Body of pancreas (tissue), 4 donors: ENCODE measurements at regions not wholly inside any gene's neighbourhood (a gene's known extent, or its start where the extent isn't known, plus 50 kb on each side); places are given as distances from the start of the nearest gene placed in this dataset.
A peak's percentile ranks its signal among the peaks of the same experiment; 100 is the strongest.

ENCODE experiments used
- ATAC-seq: fragments of 150-250 bp; one replicate; pipeline ENCODE4 v1.9.1; 2016
- DNase-seq, 4 donors: peaks; one replicate each; pipeline ENCODE4 v3.0.0-alpha.2; 2019
- H3K27ac ChIP-seq, 4 donors: fragments of 200-600 bp; sonication (generic); 1 replicate in 3 of 4; 2 replicates in 1 of 4; pipeline versions ENCODE4 v1.5.1 to v1.6.1; 2016 to 2019; ENCODE audit warnings: mild to moderate bottlenecking in 1 of 4, mixed read lengths in 1 of 4, moderate library complexity in 1 of 4
- H3K27me3 ChIP-seq, 2 donors: fragments of 200-600 bp; sonication (generic); one replicate each; pipeline ENCODE4 v1.6.0; 2016; ENCODE audit warnings: mild to moderate bottlenecking in 1 of 2
- H3K36me3 ChIP-seq, 2 donors: fragments of 200-600 bp; sonication (generic); replicated peaks in 1 of 2; 2 replicates each; pipeline ENCODE4 v1.5.1; 2016; ENCODE audit warnings: low read depth in 2 of 2; ENCODE audit not compliant: insufficient read depth in 1 of 2
- H3K4me1 ChIP-seq: fragments of 200-600 bp; sonication (generic); one replicate; pipeline ENCODE4 v1.6.0; 2016
- H3K4me3 ChIP-seq, 2 donors: fragments of 200-600 bp; sonication (generic); 1 replicate in 1 of 2; 2 replicates in 1 of 2; pipeline ENCODE4 v1.5.1; 2016 to 2019
- H3K9me3 ChIP-seq, 3 donors: fragments of 200-600 bp; sonication (generic); 1 replicate in 2 of 3; 2 replicates in 1 of 3; pipeline ENCODE4 v1.5.1; 2016
- CTCF ChIP-seq, 7 experiments: fragments of 450-650 bp in 4 of 7; fragments of 200-600 bp in 3 of 7; sonication (generic) in 3 of 7; IDR thresholded peaks; one replicate each; pipeline ENCODE4 v1.5.1; 2016 to 2019; ENCODE audit warnings: antibody characterized with exemption in 7 of 7
- POLR2A ChIP-seq, 3 donors: fragments of 450-650 bp; IDR thresholded peaks; one replicate each; pipeline ENCODE4 v1.6.1; 2016; ENCODE audit warnings: antibody characterized with exemption in 3 of 3, mild to moderate bottlenecking in 2 of 3
- WGBS, 2 donors: methylation state at CpG; one replicate each; pipeline ENCODE4 v1.1.5; 2017; 5-methylcytosine and 5-hydroxymethylcytosine counted together
- intact Hi-C: fragments of 100-400 bp; cut with DNase I; formaldehyde crosslinking; loops from one replicate; pipeline ENCODE4 v1.15.1; 2023

DNA sequence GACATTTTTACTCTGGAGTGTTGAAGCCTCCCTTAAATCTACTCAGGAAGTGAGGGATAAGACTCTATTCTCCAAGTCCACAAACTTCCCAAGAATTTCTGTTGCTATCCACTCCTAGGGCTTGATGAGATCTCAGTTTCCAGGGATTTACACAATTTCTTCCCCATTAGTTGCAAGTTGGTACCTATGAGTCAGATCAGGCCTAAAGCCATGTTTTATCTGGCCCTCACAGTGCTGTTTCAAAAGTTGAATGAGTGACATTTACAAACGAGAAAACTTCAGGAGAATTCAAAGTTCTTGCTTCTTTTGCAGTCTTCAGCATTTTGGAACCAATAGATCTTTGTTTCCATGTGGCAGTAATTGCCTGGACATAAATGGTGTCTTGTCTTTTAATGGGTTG, 156.4 kb upstream of the SYT10 start:
- 12 to 28% methylated on average over 1 of the region's 1 CpG for WGBS, 2 donors

GRCh38 chr12:33596814-33597213, 157.2 kb upstream of the SYT10 start:
- DNase-seq (no peak), ATAC-seq (no peak)
- H3K27ac ChIP-seq: no peak overlapping the region
- intact Hi-C loops: no loop called here
- H3K27me3 ChIP-seq: no peaks in the 10 kb centered on the region
- H3K4me3 ChIP-seq: no peak overlapping the region
- TF ChIP-seq POLR2A (IDR thresholded peaks at IDR 0.05) (no peak), CTCF (IDR thresholded peaks at IDR 0.05) (no peak)
- H3K9me3 ChIP-seq: no peaks in the 10 kb centered on the region
- H3K4me1 ChIP-seq: no peaks in the 10 kb centered on the region
- WGBS, 2 donors: 26 to 33% methylated on average over 5 of the region's 5 CpGs
- no peaks in the 10 kb centered on the region for H3K36me3 ChIP-seq

More for the DNA sequence above, 156.4 kb upstream of the SYT10 start:
- Histone ChIP-seq H3K9me3 (no peaks in the 10 kb centered on the region), H3K36me3 (no peaks in the 10 kb centered on the region), H3K4me3 (no peak overlapping the region), H3K27ac (no peak overlapping the region), H3K4me1 (no peaks in the 10 kb centered on the region), H3K27me3 (no peaks in the 10 kb centered on the region)
- DNase-seq: no peak
- no peak for TF ChIP-seq CTCF (IDR thresholded peaks at IDR 0.05)
- no peak for TF ChIP-seq POLR2A (IDR thresholded peaks at IDR 0.05)
- no peak for ATAC-seq
- intact Hi-C loops: no loop called here

GRCh38 chr12:33602515-33602914, 162.9 kb upstream of the SYT10 start:
- H3K4me1 ChIP-seq: no peaks in the 10 kb centered on the region
- no peak overlapping the region for H3K4me3 ChIP-seq
- TF ChIP-seq POLR2A (IDR thresholded peaks at IDR 0.05) (no peak), CTCF (IDR thresholded peaks at IDR 0.05) (no peak)
- ATAC-seq: no peak
- no peak for DNase-seq
- H3K36me3 ChIP-seq: no peaks in the 10 kb centered on the region
- no peaks in the 10 kb centered on the region for H3K9me3 ChIP-seq
- intact Hi-C loops: no loop called here
- WGBS, 2 donors: 15 to 23% methylated on average over 1 of the region's 1 CpG
- no peaks in the 10 kb centered on the region for H3K27me3 ChIP-seq
- H3K27ac ChIP-seq: no peak overlapping the region

DNA sequence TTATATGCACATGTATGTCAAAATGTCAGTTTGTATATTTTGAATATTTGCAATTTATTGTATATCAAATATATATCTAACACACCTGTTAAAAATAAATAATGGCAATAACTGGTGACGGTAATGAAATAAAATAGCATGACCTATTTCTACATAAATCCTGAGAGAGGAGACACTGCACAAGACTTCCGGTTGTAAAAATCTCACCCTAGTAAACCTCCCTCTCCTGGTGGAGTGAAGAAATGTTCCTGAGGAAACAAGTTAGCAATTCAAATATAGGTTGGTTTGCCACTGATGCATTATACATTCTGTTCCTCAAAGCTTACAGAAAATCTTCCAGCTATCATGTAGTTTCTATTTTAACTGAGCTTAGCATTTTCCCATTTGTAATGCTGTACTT, 166.1 kb upstream of the SYT10 start:
- intact Hi-C loops: no loop called here
- Histone ChIP-seq H3K4me3 (no peak overlapping the region), H3K9me3 (no peaks in the 10 kb centered on the region), H3K27ac (no peak overlapping the region), H3K4me1 (no peaks in the 10 kb centered on the region), H3K36me3 (no peaks in the 10 kb centered on the region), H3K27me3 (no peaks in the 10 kb centered on the region)
- WGBS, 2 donors: 24 to 25% methylated on average over 2 of the region's 2 CpGs
- no peak for ATAC-seq
- TF ChIP-seq POLR2A (IDR thresholded peaks at IDR 0.05) (no peak), CTCF (IDR thresholded peaks at IDR 0.05) (peak in 3 of 7 experiments; percentile 18 to 37 (median 29))
- DNase-seq: no peak

DNA sequence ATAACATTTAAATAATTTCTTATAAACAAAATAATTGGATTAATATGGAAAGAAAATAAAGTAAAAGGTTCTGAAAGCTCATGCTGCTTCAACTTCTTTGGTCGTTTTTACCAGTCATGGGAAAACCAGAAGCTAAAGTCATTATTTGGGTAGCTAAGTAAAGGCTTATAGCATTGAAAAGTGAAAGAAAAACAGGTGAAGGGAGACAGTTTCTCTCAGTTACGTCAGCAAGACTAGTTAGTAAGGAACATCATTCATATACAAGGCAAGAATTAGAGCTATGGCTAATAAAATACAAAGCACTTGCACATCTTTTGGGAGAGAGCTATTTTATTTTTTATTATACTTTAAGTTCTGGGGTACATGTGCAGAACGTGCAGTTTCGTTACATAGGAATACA, 170.3 kb upstream of the SYT10 start:
- no peaks in the 10 kb centered on the region for H3K36me3 ChIP-seq
- no peaks in the 10 kb centered on the region for H3K4me1 ChIP-seq
- intact Hi-C loops: no loop called here
- no peaks in the 10 kb centered on the region for H3K9me3 ChIP-seq
- H3K27me3 ChIP-seq: no peaks in the 10 kb centered on the region
- ATAC-seq (no peak), DNase-seq (no peak)
- H3K4me3 ChIP-seq: no peak overlapping the region
- TF ChIP-seq CTCF (IDR thresholded peaks at IDR 0.05) (no peak), POLR2A (IDR thresholded peaks at IDR 0.05) (no peak)
- WGBS, 2 donors: 51 to 54% methylated on average over 4 of the region's 4 CpGs
- no peak overlapping the region for H3K27ac ChIP-seq
